ENCODE measurements at regions not wholly inside any gene's neighbourhood (a gene's known extent, or its start where the extent isn't known, plus 50 kb on each side); places are given as distances from the start of the nearest gene placed in this dataset.
A peak's percentile ranks its signal among the peaks of the same experiment; 100 is the strongest.

DNA sequence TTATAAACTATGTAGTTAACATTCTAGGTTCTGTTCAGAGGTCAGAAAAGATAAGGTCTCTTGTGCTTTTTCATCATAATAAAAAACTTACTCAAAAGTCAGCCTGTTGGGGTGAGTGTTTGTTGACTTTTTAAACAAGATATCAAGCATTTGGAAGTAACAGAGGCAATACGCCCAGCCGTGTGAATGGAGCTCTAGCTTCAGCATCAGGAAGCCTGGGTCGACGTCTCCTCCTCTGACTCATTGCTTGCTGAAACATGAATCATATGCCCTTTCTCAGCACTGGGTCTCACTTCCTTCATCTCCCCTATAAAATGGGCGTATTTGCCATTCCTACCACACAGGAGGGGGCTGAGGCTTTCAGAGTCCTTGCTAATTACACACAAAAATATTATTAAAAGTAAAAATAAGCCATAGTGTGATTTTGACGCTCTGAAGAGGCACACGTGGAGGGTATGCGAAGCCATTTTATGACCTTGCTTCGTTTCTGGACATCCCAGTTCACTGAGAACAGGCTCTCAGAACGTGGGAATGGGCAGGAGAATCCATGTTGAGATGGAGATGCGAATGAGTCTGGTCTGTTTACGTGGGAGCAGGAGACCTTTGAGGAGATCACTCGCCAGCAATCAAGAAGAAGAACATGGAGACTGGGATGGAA, 220.8 kb upstream of the TPRG1 start:
- Mint-ChIP-seq H3K4me3 (no peak overlapping the region), H3K4me1 (ENCODE audit: low read depth) (peaks cover 8% of the 10 kb centered on the region), H3K9me3 (ENCODE audit: insufficient read depth) (no peaks in the 10 kb centered on the region), H3K27ac (no peak overlapping the region), H3K36me3 (ENCODE audit: low read depth) (no peaks in the 10 kb centered on the region), H3K27me3 (ENCODE audit: low read depth) (no peaks in the 10 kb centered on the region)
- CTCF ChIA-PET = interaction anchor here (1.1 to 20.0 kb wide), 4 partner anchors 8 to 1213 kb away, joined by 4 to 552 read pairs (median 95); no protein-coding TSS in a partner anchor
- POLR2A ChIA-PET = interaction anchor here (1.1 kb wide), 1 partner anchor 1203 kb away, joined by 4 read pairs; no protein-coding TSS in a partner anchor
- ATAC-seq (no peak), DNase-seq (peak; percentile 31)

DNA sequence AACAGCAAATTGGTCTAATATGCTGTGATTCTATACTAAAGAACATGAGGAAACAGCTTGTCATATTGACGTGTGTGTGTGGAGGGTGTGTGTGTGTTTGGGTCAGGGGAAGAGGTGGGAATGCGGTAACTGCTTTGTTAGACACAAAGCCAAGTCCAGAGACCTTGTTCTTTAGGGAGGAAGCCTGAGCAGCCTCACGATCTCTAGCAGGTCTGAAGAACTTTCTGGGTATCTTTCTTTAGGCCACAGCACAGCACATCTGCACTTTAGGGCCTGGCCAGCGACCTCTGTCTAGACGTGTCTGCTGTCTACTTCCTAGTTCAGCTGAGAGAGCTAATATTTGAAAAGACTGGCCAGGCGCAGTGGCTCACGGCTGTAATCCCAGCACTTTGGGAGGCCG, 220.0 kb upstream of the TPRG1 start:
- no peaks in the 10 kb centered on the region for H3K9me3 Mint-ChIP-seq (ENCODE audit: insufficient read depth)
- H3K36me3 Mint-ChIP-seq (ENCODE audit: low read depth) = no peaks in the 10 kb centered on the region
- H3K27ac Mint-ChIP-seq = no peak overlapping the region
- no peak overlapping the region for H3K4me3 Mint-ChIP-seq
- H3K4me1 Mint-ChIP-seq (ENCODE audit: low read depth) = peaks cover 8% of the 10 kb centered on the region
- ChIA-PET CTCF (interaction anchor here (1.1 to 20.0 kb wide), 7 partner anchors 9 to 1214 kb away, joined by 3 to 552 read pairs (median 46); no protein-coding TSS in a partner anchor), POLR2A (interaction anchor here (1.1 kb wide), 1 partner anchor 1204 kb away, joined by 4 read pairs; no protein-coding TSS in a partner anchor)
- ATAC-seq (no peak), DNase-seq (no peak)
- no peaks in the 10 kb centered on the region for H3K27me3 Mint-ChIP-seq (ENCODE audit: low read depth)

DNA sequence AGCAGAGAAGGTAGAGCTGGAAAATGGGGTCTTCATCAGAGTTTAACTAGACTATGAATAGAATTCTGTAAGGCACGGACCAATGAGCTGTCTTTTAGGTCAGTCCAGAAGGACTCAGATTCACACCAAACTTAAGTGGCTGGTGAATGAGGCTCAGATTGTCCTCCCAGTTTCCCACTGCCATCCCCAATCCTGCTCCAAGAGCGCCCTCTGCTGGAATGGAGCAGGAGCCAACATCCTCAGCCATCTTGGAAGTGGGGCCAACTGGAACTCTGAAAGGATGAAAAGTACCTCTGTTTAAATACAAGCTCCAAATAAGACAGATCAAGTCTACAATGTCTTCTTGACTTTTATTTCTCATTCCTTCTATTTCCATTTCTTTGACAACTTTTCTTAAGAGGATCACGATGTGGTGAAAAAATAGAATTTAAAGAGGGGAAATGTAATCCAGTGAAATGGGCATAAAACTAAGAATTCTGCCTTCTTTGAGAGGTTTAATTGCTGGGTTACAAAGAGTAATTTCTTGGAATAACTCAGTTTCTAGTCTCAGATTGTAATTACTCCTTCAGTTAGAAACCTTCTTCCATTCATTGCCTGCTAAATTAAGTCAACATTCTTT, 217.1 kb upstream of the TPRG1 start:
- Mint-ChIP-seq H3K4me3 (no peak overlapping the region), H3K9me3 (ENCODE audit: insufficient read depth) (no peaks in the 10 kb centered on the region), H3K27ac (no peak overlapping the region), H3K4me1 (ENCODE audit: low read depth) (peaks cover 16% of the 10 kb centered on the region), H3K27me3 (ENCODE audit: low read depth) (no peaks in the 10 kb centered on the region), H3K36me3 (ENCODE audit: low read depth) (no peaks in the 10 kb centered on the region)
- ChIA-PET POLR2A (interaction anchor here (1.0 to 4.9 kb wide), 3 partner anchors 401 to 1215 kb away, joined by 3 to 40 read pairs (median 28); partner anchors contain the start of gene BCL6), CTCF (interaction anchor here (0.6 to 20.0 kb wide), 94 partner anchors 9 to 1587 kb away, joined by 3 to 552 read pairs (median 4); partner anchors contain the start of genes BCL6 and RTP4)
- DNase-seq (peak; percentile 80), ATAC-seq (peak; percentile 69)

- POLR2A ChIA-PET = interaction anchor here (4.1 to 4.9 kb wide), 2 partner anchors 1212 to 1216 kb away, joined by 28 to 40 read pairs; partner anchors contain the start of gene BCL6
- ATAC-seq (no peak), DNase-seq (no peak)
- Mint-ChIP-seq H3K27me3 (ENCODE audit: low read depth) (peaks cover 6% of the 10 kb centered on the region), H3K4me1 (ENCODE audit: low read depth) (peaks cover 10% of the 10 kb centered on the region), H3K4me3 (no peak overlapping the region), H3K36me3 (ENCODE audit: low read depth) (no peaks in the 10 kb centered on the region), H3K27ac (no peak overlapping the region), H3K9me3 (ENCODE audit: insufficient read depth) (no peaks in the 10 kb centered on the region)
- CTCF ChIA-PET = interaction anchor here (0.6 to 20.0 kb wide), 39 partner anchors 10 to 1241 kb away, joined by 3 to 552 read pairs (median 6); partner anchors contain the start of gene BCL6
These were observed 215.9 kb upstream of the TPRG1 start for GRCh38 chr3:188955919-188956318.

DNA sequence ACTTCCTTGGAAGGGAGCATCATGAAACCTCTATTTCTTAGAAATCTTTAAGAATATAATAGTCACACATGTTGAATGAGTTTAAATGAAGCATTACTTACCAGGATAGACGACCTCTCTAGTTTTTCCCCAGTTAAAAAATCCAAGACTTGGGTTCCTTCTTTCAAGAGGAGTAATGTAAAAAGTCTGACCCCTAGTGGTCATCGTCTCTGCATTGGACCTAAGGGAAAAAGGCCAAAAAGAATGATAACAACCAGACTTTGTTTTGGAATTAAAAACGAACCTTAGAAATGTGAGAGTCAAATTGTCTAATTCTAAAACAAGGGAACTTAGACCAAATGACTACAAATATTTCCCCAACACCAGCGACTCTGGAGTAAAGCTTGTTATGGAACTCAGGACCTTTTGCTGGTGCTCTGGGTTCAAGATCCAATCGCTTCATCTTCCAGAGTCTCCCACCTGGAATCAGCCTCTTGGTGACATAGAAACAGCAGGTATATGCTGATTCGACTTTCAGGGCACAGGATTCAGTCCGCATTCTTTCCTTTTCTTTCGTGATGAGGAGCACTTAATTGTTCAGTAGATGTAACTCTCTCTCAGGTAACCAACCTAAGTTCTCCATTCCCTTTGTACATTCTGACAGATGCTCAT, 214.8 kb upstream of the TPRG1 start:
- no peak overlapping the region for H3K4me3 Mint-ChIP-seq
- POLR2A ChIA-PET = interaction anchor here (0.6 to 4.9 kb wide), 2 partner anchors 85 to 1217 kb away, joined by 3 to 40 read pairs; no protein-coding TSS in a partner anchor
- DNase-seq = peak; percentile 43
- CTCF ChIA-PET = interaction anchor here (0.7 to 20.0 kb wide), 20 partner anchors 9 to 1242 kb away, joined by 3 to 552 read pairs (median 10); no protein-coding TSS in a partner anchor
- H3K9me3 Mint-ChIP-seq (ENCODE audit: insufficient read depth) = no peaks in the 10 kb centered on the region
- H3K36me3 Mint-ChIP-seq (ENCODE audit: low read depth) = no peaks in the 10 kb centered on the region
- peaks cover 12% of the 10 kb centered on the region for H3K4me1 Mint-ChIP-seq (ENCODE audit: low read depth)
- H3K27ac Mint-ChIP-seq = no peak overlapping the region
- peaks cover 9% of the 10 kb centered on the region for H3K27me3 Mint-ChIP-seq (ENCODE audit: low read depth)
- no peak for ATAC-seq

GRCh38 chr3:188959013-188959412, 212.8 kb upstream of the TPRG1 start:
- ChIA-PET CTCF (interaction anchor here (1.4 to 20.0 kb wide), 4 partner anchors 82 to 1221 kb away, joined by 5 to 552 read pairs (median 164); no protein-coding TSS in a partner anchor), POLR2A (no interaction called here)
- no peak overlapping the region for H3K27ac Mint-ChIP-seq
- peaks cover 20% of the 10 kb centered on the region for H3K27me3 Mint-ChIP-seq (ENCODE audit: low read depth)
- H3K36me3 Mint-ChIP-seq (ENCODE audit: low read depth) = no peaks in the 10 kb centered on the region
- H3K4me1 Mint-ChIP-seq (ENCODE audit: low read depth) = peaks cover 20% of the 10 kb centered on the region
- ATAC-seq (no peak), DNase-seq (no peak)
- no peak overlapping the region for H3K4me3 Mint-ChIP-seq
- no peaks in the 10 kb centered on the region for H3K9me3 Mint-ChIP-seq (ENCODE audit: insufficient read depth)

- no peak overlapping the region for H3K4me3 Mint-ChIP-seq
- ATAC-seq = no peak
- ChIA-PET CTCF (interaction anchor here (0.5 to 20.0 kb wide), 8 partner anchors 8 to 1225 kb away, joined by 3 to 552 read pairs (median 5); no protein-coding TSS in a partner anchor), POLR2A (interaction anchor here (0.7 kb wide), 2 partner anchors 1001 to 1222 kb away, joined by 3 read pairs; no protein-coding TSS in a partner anchor)
- H3K27ac Mint-ChIP-seq = no peak overlapping the region
- H3K9me3 Mint-ChIP-seq (ENCODE audit: insufficient read depth) = no peaks in the 10 kb centered on the region
- H3K4me1 Mint-ChIP-seq (ENCODE audit: low read depth) = peaks cover 20% of the 10 kb centered on the region
- DNase-seq = no peak
- peaks cover 20% of the 10 kb centered on the region for H3K27me3 Mint-ChIP-seq (ENCODE audit: low read depth)
- H3K36me3 Mint-ChIP-seq (ENCODE audit: low read depth) = no peaks in the 10 kb centered on the region
These were observed 209.2 kb upstream of the TPRG1 start for GRCh38 chr3:188962253-188963247.

- Mint-ChIP-seq H3K36me3 (ENCODE audit: low read depth) (peaks cover 2% of the 10 kb centered on the region), H3K4me3 (no peak overlapping the region), H3K9me3 (ENCODE audit: insufficient read depth) (no peaks in the 10 kb centered on the region), H3K27ac (no peak overlapping the region), H3K4me1 (ENCODE audit: low read depth) (peaks cover 12% of the 10 kb centered on the region), H3K27me3 (ENCODE audit: low read depth) (peaks cover 19% of the 10 kb centered on the region)
- ChIA-PET POLR2A (no interaction called here), CTCF (interaction anchor here (1.2 kb wide), 1 partner anchor 76 kb away, joined by 3 read pairs; no protein-coding TSS in a partner anchor)
- DNase-seq (no peak), ATAC-seq (no peak)
These were observed 206.8 kb upstream of the TPRG1 start for GRCh38 chr3:188964957-188965356.

- H3K4me1 Mint-ChIP-seq (ENCODE audit: low read depth) = peaks cover 37% of the 10 kb centered on the region
- H3K27me3 Mint-ChIP-seq (ENCODE audit: low read depth) = peaks cover 7% of the 10 kb centered on the region
- H3K27ac Mint-ChIP-seq = no peak overlapping the region
- H3K36me3 Mint-ChIP-seq (ENCODE audit: low read depth) = peaks cover 10% of the 10 kb centered on the region
- ATAC-seq = no peak
- ChIA-PET POLR2A (interaction anchor here (0.8 kb wide), 1 partner anchor 69 kb away, joined by 3 read pairs; no protein-coding TSS in a partner anchor), CTCF (interaction anchor here (0.8 to 5.1 kb wide), 5 partner anchors 16 to 1234 kb away, joined by 3 to 35 read pairs (median 4); no protein-coding TSS in a partner anchor)
- H3K4me3 Mint-ChIP-seq = no peak overlapping the region
- no peak for DNase-seq
- H3K9me3 Mint-ChIP-seq (ENCODE audit: insufficient read depth) = no peaks in the 10 kb centered on the region
These were observed 199.5 kb upstream of the TPRG1 start for GRCh38 chr3:188972310-188972709.

GRCh38 chr3:188974856-188975599, 196.7 kb upstream of the TPRG1 start:
- H3K4me3 Mint-ChIP-seq = no peak overlapping the region
- DNase-seq (peak; percentile 55), ATAC-seq (peak; percentile 96)
- CTCF ChIA-PET = interaction anchor here (0.9 to 5.1 kb wide), 7 partner anchors 17 to 1237 kb away, joined by 3 to 35 read pairs (median 4); no protein-coding TSS in a partner anchor
- H3K4me1 Mint-ChIP-seq (ENCODE audit: low read depth) = peaks cover 37% of the 10 kb centered on the region
- peak overlapping the region; percentile 11 for H3K27ac Mint-ChIP-seq
- no peaks in the 10 kb centered on the region for H3K9me3 Mint-ChIP-seq (ENCODE audit: insufficient read depth)
- POLR2A ChIA-PET = no interaction called here
- H3K27me3 Mint-ChIP-seq (ENCODE audit: low read depth) = peaks cover 7% of the 10 kb centered on the region
- H3K36me3 Mint-ChIP-seq (ENCODE audit: low read depth) = peaks cover 8% of the 10 kb centered on the region
